GM18511 (cell line): ENCODE measurements at regions not wholly inside any gene's neighbourhood (a gene's known extent, or its start where the extent isn't known, plus 50 kb on each side); places are given as distances from the start of the nearest gene placed in this dataset.
"Not testable (repeated sequence)": the region's sequence is repeated elsewhere in the genome, so short reads cannot be mapped to it uniquely, and the experiment has no call there.

ENCODE experiments used
- ATAC-seq: cut with Tn5 transposase; IDR thresholded peaks from one replicate; pipeline ENCODE4 v1.9.1; 2021; ENCODE audit warnings: mild to moderate bottlenecking, moderate library complexity; ENCODE audit not compliant: unreplicated experiment

DNA sequence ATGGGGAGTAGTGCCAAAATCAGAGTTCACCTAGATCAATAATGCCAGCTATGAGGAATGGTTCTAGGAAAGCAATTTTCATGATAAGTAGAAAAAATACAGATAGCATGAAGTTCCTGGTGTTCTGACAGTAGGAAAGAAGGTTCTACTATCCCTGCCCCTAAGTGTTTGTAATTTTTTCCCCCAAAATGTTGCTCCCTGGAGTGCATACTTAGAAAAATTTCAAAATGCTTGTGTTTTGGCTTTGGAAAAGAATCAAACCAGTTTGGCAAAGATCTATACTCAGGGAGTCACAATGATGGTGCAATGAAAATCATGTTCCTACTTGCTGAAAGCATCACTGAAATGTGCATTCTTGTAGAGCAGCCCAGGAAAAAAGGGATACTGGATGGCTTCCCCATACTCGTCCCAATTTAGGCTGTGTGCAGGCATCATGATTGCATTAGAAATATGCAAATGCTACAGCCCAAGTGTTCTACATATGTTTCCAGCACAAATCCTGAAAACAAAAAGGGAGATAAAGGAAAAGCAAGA, 74.7 kb downstream of the LPAR4 start:
- ATAC-seq, result no peak

DNA sequence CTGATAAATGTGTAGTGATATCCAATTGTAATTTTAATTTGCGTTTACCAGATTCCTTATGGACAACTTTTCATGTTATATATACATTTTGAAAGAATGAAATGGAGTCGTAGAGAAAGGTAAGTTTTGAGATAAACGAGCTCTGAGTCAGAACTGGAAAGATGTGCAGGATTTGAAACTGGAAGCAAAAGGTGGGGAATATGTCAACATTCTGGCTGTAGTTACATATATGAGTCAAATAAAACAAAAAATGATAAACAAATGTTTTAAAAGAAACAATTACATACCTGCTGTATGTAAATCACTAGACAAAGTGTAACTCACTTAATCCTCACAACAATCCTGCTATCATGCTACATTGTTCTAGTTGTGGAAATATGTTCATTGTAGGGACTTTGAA, 84.0 kb downstream of the LPAR4 start:
- ATAC-seq, result peak; percentile 57

DNA sequence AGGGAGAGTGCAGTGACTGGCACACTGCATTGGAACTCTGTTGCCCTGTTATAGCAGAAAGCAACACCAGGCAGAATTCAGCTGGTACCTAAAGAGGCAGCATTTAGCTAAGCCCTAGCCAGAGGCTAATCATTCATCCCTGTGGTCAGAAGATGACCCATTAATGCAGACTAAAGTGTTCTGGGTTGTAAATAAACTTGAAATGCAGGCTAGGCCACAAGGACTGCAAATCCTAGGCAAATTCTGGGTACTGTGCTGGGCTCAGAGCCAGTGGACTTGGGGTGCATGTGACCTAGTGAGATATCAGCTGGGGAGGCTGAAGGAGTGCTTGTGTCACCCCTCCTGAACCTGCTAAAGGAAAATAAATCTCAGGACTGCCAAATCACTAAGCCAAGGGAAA, 91.2 kb downstream of the LPAR4 start:
- peak; percentile 61 for ATAC-seq

DNA sequence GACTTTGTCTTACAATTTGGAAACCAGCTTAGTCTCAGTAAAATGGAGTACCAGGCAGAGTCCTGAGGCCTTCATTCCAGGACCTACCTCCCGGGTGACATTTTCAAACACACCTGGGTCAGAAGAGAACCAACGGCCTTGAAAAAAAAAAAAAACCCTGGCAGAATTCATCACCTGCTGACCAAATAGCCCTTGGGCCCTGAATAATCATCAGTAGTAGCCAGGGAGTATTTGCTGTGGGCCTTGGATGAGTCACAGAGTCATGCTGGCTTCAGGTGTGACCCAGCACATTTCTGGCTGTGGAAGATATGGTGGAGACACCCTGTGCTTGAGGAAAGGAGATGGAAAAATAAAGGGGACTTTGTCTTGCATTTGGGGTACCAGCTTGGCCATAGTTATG, 92.2 kb downstream of the LPAR4 start:
- no peak for ATAC-seq

DNA sequence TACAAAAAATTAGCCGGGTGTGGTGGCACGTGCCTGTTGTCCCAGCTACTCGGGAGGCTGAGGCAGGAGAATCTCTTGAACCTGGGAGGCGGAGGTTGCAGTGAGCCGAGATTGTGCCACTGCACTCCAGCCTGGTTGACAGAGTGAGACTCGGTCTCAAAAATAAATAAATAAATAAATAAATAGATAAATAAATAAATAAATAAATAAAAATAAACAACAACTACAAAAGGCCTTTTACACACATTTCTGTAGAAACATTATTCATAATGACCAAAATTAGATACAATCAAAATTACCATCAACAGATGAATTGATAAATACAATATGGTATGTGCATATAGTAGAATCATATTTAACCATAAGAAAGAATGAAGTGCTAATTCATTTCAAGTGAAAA, 96.7 kb downstream of the LPAR4 start:
- ATAC-seq, result not testable (repeated sequence)

DNA sequence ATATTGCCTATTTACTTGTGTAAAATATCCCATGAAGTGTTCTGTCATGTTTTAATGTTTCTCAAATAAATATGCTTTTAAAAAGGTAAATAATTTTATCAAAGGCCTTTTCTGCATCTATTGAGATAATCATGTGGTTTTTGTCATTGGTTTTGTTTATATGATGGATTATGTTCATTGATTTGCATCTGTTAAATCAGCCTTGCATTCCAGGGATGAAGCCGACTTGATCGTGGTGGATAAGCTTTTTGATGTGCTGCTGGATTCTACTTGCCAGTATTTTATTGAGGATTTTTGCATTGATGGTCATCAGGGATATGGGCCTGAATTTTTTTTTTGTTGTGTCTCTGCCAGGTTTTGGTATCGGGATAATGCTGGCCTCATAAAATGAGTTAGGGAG, 63.9 kb upstream of the P2RY10 start:
- ATAC-seq, result not testable (repeated sequence)

DNA sequence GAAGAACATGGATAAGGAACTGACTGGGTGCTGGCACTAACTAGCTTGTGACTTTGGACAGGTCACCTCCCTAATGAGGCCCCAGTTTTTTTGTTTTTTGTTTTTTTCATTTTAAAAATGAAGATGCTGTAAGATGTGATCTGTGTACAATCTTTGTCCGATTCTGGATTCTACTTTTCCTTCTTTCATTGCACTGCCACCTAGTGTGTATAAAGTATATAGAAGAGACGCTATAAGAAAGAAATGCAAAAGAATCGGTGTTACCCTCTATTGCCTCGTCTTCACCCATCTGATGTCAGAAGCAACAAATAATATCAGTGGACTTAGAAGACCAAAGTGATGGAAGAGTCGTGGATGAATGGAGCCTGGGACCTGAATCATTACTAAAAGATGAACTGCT, 58.6 kb upstream of the P2RY10 start:
- ATAC-seq, result peak; percentile 74
